ENCODE measurements at regions not wholly inside any gene's neighbourhood (a gene's known extent, or its start where the extent isn't known, plus 50 kb on each side); places are given as distances from the start of the nearest gene placed in this dataset.

GRCh38 chr13:105762096-105762495 lies 773.4 kb downstream of the EFNB2 start:
- TF ChIP-seq POLR2A (IDR thresholded peaks at IDR 0.05; ENCODE audit: low read depth, low read length) = no peak
- TF ChIP-seq RCOR1 (IDR thresholded peaks at IDR 0.05; ENCODE audit: insufficient replicate concordance, low read length) = no peak
- no peak for TF ChIP-seq USF2 (IDR thresholded peaks at IDR 0.05; ENCODE audit: low read depth, low read length)
- TF ChIP-seq CTCF (conservative IDR thresholded peaks at IDR 0.05; ENCODE audit: low read depth, low read length) = no peak
- no peak for TF ChIP-seq BHLHE40 (IDR thresholded peaks at IDR 0.05; ENCODE audit: low read depth, low read length)
- no peak for TF ChIP-seq ELK1 (IDR thresholded peaks at IDR 0.05; ENCODE audit: borderline replicate concordance, low read depth, low read length)
- no peak for TF ChIP-seq FOS (IDR thresholded peaks at IDR 0.05; ENCODE audit: low read depth, low read length)
- no peak for TF ChIP-seq MAFK (IDR thresholded peaks at IDR 0.05; ENCODE audit: low read depth, low read length)

All from IMR-90 (cell line).